Endothelial cell of umbilical vein (primary cell): ENCODE measurements at regions not wholly inside any gene's neighbourhood (a gene's known extent, or its start where the extent isn't known, plus 50 kb on each side); places are given as distances from the start of the nearest gene placed in this dataset.

Experiments
- POLR2A ChIP-seq: IDR thresholded peaks from 2 replicates; pipeline ENCODE4 v1.6.1; 2012; ENCODE audit warnings: low read depth, mild to moderate bottlenecking, control low read depth, low read length
- POLR2AphosphoS5 ChIP-seq: IDR thresholded peaks from 2 replicates; pipeline ENCODE4 v1.6.1; 2012; ENCODE audit warnings: low read depth, mild to moderate bottlenecking, control low read depth, low read length, moderate library complexity; ENCODE audit not compliant: insufficient read depth

GRCh38 chr11:134657631-134658030, 245.6 kb upstream of the B3GAT1 start:
- no peak for TF ChIP-seq POLR2AphosphoS5
- TF ChIP-seq POLR2A: no peak
